ENCODE measurements at regions not wholly inside any gene's neighbourhood (a gene's known extent, or its start where the extent isn't known, plus 50 kb on each side); places are given as distances from the start of the nearest gene placed in this dataset.

- TF ChIP-seq EZH2 (IDR thresholded peaks at IDR 0.05; ENCODE audit: insufficient read depth, poor library complexity, severe bottlenecking) (no peak), EZH2phosphoT487 (IDR thresholded peaks at IDR 0.05; ENCODE audit: insufficient read depth, low read depth) (no peak)
Observed at GRCh38 chr16:77057161-77057774, 133.7 kb upstream of the MON1B start.
